Neural crest cell (in vitro differentiated cells): ENCODE measurements at regions not wholly inside any gene's neighbourhood (a gene's known extent, or its start where the extent isn't known, plus 50 kb on each side); places are given as distances from the start of the nearest gene placed in this dataset.

ENCODE experiments used
- DNase-seq: peaks from one replicate; pipeline ENCODE4 v3.0.0; 2021; ENCODE audit warnings: low read depth, mixed read lengths, low spot score
- H3K27ac Mint-ChIP-seq: one replicate; pipeline ENCODE4 v1.8.0; 2021; ENCODE audit warnings: mild to moderate bottlenecking, mixed read lengths; ENCODE audit not compliant: unreplicated experiment
- H3K27me3 Mint-ChIP-seq: 2 replicates; pipeline ENCODE4 v1.8.0; 2021; ENCODE audit warnings: low read depth, mild to moderate bottlenecking, mixed read lengths
- H3K36me3 Mint-ChIP-seq: 2 replicates; pipeline ENCODE4 v1.8.0; 2021; ENCODE audit warnings: low read depth, mild to moderate bottlenecking, mixed read lengths
- H3K4me1 Mint-ChIP-seq: 2 replicates; pipeline ENCODE4 v1.8.0; 2021; ENCODE audit warnings: mixed read lengths
- H3K4me3 Mint-ChIP-seq: one replicate; pipeline ENCODE4 v1.8.0; 2021; ENCODE audit warnings: mild to moderate bottlenecking, mixed read lengths
- H3K9me3 Mint-ChIP-seq: 2 replicates; pipeline ENCODE4 v1.8.0; 2021; ENCODE audit warnings: mixed read lengths
- CTCF ChIP-seq: fragments of 200-600 bp; sonication (generic); conservative IDR thresholded peaks from 2 replicates; pipeline ENCODE4 v1.5.0; 2021; ENCODE audit warnings: antibody characterized with exemption, mild to moderate bottlenecking

GRCh38 chr5:159814222-159814621 is 102.1 kb upstream of the ADRA1B start:
- Mint-ChIP-seq H3K27ac (no peak overlapping the region), H3K27me3 (no peaks in the 10 kb centered on the region), H3K36me3 (no peaks in the 10 kb centered on the region), H3K4me1 (no peaks in the 10 kb centered on the region), H3K9me3 (peaks cover 2% of the 10 kb centered on the region), H3K4me3 (no peak overlapping the region)
- DNase-seq, result no peak
- TF ChIP-seq CTCF, result no peak

- TF ChIP-seq CTCF, result no peak
- Mint-ChIP-seq H3K36me3 (no peaks in the 10 kb centered on the region), H3K4me1 (no peaks in the 10 kb centered on the region), H3K9me3 (peaks cover 2% of the 10 kb centered on the region), H3K27me3 (no peaks in the 10 kb centered on the region), H3K27ac (no peak overlapping the region), H3K4me3 (no peak overlapping the region)
- no peak for DNase-seq
Measured at GRCh38 chr5:159814805-159815585, 101.3 kb upstream of the ADRA1B start.

GRCh38 chr5:159817262-159818029 is 98.8 kb upstream of the ADRA1B start:
- no peak for TF ChIP-seq CTCF
- Mint-ChIP-seq H3K27me3 (no peaks in the 10 kb centered on the region), H3K9me3 (peaks cover under 1% of the 10 kb centered on the region)

GRCh38 chr5:159819591-159820411 is 96.5 kb upstream of the ADRA1B start:
- H3K4me3 Mint-ChIP-seq, result no peak overlapping the region
- TF ChIP-seq CTCF, result no peak
- no peaks in the 10 kb centered on the region for H3K9me3 Mint-ChIP-seq
- H3K4me1 Mint-ChIP-seq, result no peaks in the 10 kb centered on the region
- no peak overlapping the region for H3K27ac Mint-ChIP-seq
- no peaks in the 10 kb centered on the region for H3K36me3 Mint-ChIP-seq
- H3K27me3 Mint-ChIP-seq, result no peaks in the 10 kb centered on the region
- DNase-seq, result no peak

More at GRCh38 chr5:159817262-159818029, 98.8 kb upstream of the ADRA1B start:
- no peak for DNase-seq
- Mint-ChIP-seq H3K4me3 (no peak overlapping the region), H3K27ac (no peak overlapping the region), H3K4me1 (no peaks in the 10 kb centered on the region), H3K36me3 (no peaks in the 10 kb centered on the region)

- DNase-seq, result no peak
- H3K36me3 Mint-ChIP-seq, result no peaks in the 10 kb centered on the region
- TF ChIP-seq CTCF, result no peak
- no peak overlapping the region for H3K27ac Mint-ChIP-seq
- no peak overlapping the region for H3K4me3 Mint-ChIP-seq
- H3K4me1 Mint-ChIP-seq, result no peaks in the 10 kb centered on the region
- no peaks in the 10 kb centered on the region for H3K27me3 Mint-ChIP-seq
- no peaks in the 10 kb centered on the region for H3K9me3 Mint-ChIP-seq
Measured at GRCh38 chr5:159820692-159821091, 95.6 kb upstream of the ADRA1B start.
